WTC11 (cell line): ENCODE measurements at regions not wholly inside any gene's neighbourhood (a gene's known extent, or its start where the extent isn't known, plus 50 kb on each side); places are given as distances from the start of the nearest gene placed in this dataset.

ENCODE experiments used
- AFF4 ChIP-seq: sonication (generic); formaldehyde crosslinking; IDR thresholded peaks from 2 replicates; pipeline ENCODE4 v1.8.1; 2023; ENCODE audit warnings: mild to moderate bottlenecking, missing genetic modification reagents, borderline replicate concordance
- ATF2 ChIP-seq: sonication (generic); formaldehyde crosslinking; IDR thresholded peaks from 2 replicates; pipeline ENCODE4 v1.8.1; 2022; ENCODE audit warnings: low read depth, missing genetic modification reagents, borderline replicate concordance
- ATF3 ChIP-seq: sonication (generic); formaldehyde crosslinking; conservative IDR thresholded peaks from 2 replicates; pipeline ENCODE4 v1.8.1; 2022; ENCODE audit warnings: mild to moderate bottlenecking, missing genetic modification reagents
- KAT7 ChIP-seq: sonication (generic); formaldehyde crosslinking; IDR thresholded peaks from 2 replicates; pipeline ENCODE4 v1.8.1; 2023; ENCODE audit warnings: missing genetic modification reagents, mild to moderate bottlenecking, borderline replicate concordance
- NFATC4 ChIP-seq: fragments of 250-450 bp; sonication (Bioruptor Pico); IDR thresholded peaks from 2 replicates; pipeline ENCODE4 v1.9.0; 2021; ENCODE audit warnings: mild to moderate bottlenecking
- PRDM15 ChIP-seq: sonication (generic); formaldehyde crosslinking; IDR thresholded peaks from 2 replicates; pipeline ENCODE4 v1.8.0; 2022; ENCODE audit warnings: missing genetic modification reagents
- PRRX2 ChIP-seq: fragments of 250-450 bp; sonication (Bioruptor Pico); IDR thresholded peaks from 2 replicates; pipeline ENCODE4 v1.8.0; 2021; ENCODE audit warnings: mild to moderate bottlenecking
- SMAD3 ChIP-seq: sonication (generic); formaldehyde crosslinking; IDR thresholded peaks from 2 replicates; pipeline ENCODE4 v1.8.0; 2022; ENCODE audit warnings: missing genetic modification reagents, mild to moderate bottlenecking, borderline replicate concordance
- SMAD4 ChIP-seq: sonication (generic); formaldehyde crosslinking; IDR thresholded peaks from 2 replicates; pipeline ENCODE4 v1.8.0; 2022; ENCODE audit warnings: mild to moderate bottlenecking, missing genetic modification reagents
- SOX15 ChIP-seq: fragments of 250-450 bp; sonication (Bioruptor Pico); IDR thresholded peaks from 2 replicates; pipeline ENCODE4 v1.9.0; 2021; ENCODE audit warnings: mild to moderate bottlenecking
- USF1 ChIP-seq: sonication (generic); formaldehyde crosslinking; IDR thresholded peaks from 2 replicates; pipeline ENCODE4 v1.8.0; 2022; ENCODE audit warnings: mild to moderate bottlenecking, missing genetic modification reagents
- ZNF263 ChIP-seq: sonication (generic); formaldehyde crosslinking; IDR thresholded peaks from 2 replicates; pipeline ENCODE4 v1.8.1; 2022; ENCODE audit warnings: low read depth, mild to moderate bottlenecking, moderate library complexity, missing genetic modification reagents
- ZNF396 ChIP-seq: fragments of 250-450 bp; sonication (Bioruptor Pico); IDR thresholded peaks from 2 replicates; pipeline ENCODE4 v1.8.0; 2021; ENCODE audit warnings: mild to moderate bottlenecking, moderate library complexity, borderline replicate concordance
- ZNF532 ChIP-seq: fragments of 250-450 bp; sonication (Bioruptor Pico); IDR thresholded peaks from 2 replicates; pipeline ENCODE4 v1.9.0; 2021; ENCODE audit warnings: mild to moderate bottlenecking, borderline replicate concordance
- ZSCAN18 ChIP-seq: fragments of 250-450 bp; sonication (Bioruptor Pico); IDR thresholded peaks from 2 replicates; pipeline ENCODE4 v2.1.2; 2022; ENCODE audit warnings: mild to moderate bottlenecking, moderate library complexity

- no peak for TF ChIP-seq AFF4 (CRISPR knock-in tag)
- no peak for TF ChIP-seq PRDM15 (CRISPR knock-in tag)
- TF ChIP-seq PRRX2 (CRISPR knock-in tag) = no peak
- TF ChIP-seq NFATC4 (CRISPR knock-in tag) = no peak
- TF ChIP-seq KAT7 (CRISPR knock-in tag) = no peak
- no peak for TF ChIP-seq SMAD3 (CRISPR knock-in tag)
- TF ChIP-seq ATF2 (CRISPR knock-in tag) = no peak
- TF ChIP-seq ZNF263 (CRISPR knock-in tag) = no peak
- no peak for TF ChIP-seq ZNF532
- TF ChIP-seq ZSCAN18 = no peak
- TF ChIP-seq USF1 (CRISPR knock-in tag) = no peak
- TF ChIP-seq ZNF396 (CRISPR knock-in tag) = no peak
- no peak for TF ChIP-seq ATF3 (CRISPR knock-in tag)
- TF ChIP-seq SOX15 (CRISPR knock-in tag) = no peak
- TF ChIP-seq SMAD4 = no peak
These were observed 499.4 kb downstream of the GBE1 start (continued) for GRCh38 chr3:81261996-81262395.
